ENCODE measurements at regions not wholly inside any gene's neighbourhood (a gene's known extent, or its start where the extent isn't known, plus 50 kb on each side); places are given as distances from the start of the nearest gene placed in this dataset.

DNA sequence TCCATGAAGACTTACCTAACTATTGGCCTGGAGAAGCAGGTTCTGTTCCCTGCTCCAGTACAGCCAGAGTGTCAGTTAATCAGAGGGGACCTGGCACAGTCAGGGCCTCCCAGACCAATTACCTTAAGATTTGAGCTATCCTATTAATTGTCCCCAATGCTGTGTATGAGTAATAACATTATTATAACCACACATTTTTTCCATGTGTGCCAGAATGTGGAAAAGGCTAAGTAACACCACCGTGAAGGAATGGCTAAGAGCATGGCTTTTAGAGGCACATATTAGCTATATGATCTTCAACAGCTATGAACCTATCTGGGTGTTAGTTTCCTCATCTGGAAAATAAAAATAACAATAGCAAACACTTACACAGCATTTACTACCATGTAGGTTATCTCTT, 111.1 kb upstream of the RAP1B start:
- Histone ChIP-seq H3K27me3 (no peaks in the 10 kb centered on the region), H3K4me1 (no peaks in the 10 kb centered on the region), H3K27ac (no peak overlapping the region), H3K9me3 (no peaks in the 10 kb centered on the region), H3K36me3 (no peaks in the 10 kb centered on the region), H3K4me3 (no peak overlapping the region)
- TF ChIP-seq, protein P1, sequence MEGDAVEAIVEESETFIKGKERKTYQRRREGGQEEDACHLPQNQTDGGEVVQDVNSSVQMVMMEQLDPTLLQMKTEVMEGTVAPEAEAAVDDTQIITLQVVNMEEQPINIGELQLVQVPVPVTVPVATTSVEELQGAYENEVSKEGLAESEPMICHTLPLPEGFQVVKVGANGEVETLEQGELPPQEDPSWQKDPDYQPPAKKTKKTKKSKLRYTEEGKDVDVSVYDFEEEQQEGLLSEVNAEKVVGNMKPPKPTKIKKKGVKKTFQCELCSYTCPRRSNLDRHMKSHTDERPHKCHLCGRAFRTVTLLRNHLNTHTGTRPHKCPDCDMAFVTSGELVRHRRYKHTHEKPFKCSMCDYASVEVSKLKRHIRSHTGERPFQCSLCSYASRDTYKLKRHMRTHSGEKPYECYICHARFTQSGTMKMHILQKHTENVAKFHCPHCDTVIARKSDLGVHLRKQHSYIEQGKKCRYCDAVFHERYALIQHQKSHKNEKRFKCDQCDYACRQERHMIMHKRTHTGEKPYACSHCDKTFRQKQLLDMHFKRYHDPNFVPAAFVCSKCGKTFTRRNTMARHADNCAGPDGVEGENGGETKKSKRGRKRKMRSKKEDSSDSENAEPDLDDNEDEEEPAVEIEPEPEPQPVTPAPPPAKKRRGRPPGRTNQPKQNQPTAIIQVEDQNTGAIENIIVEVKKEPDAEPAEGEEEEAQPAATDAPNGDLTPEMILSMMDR (IDR thresholded peaks at IDR 0.05): no peak
- ATAC-seq (no peak), DNase-seq (no peak)
- intact Hi-C loops (cut with DNase I): no loop called here

DNA sequence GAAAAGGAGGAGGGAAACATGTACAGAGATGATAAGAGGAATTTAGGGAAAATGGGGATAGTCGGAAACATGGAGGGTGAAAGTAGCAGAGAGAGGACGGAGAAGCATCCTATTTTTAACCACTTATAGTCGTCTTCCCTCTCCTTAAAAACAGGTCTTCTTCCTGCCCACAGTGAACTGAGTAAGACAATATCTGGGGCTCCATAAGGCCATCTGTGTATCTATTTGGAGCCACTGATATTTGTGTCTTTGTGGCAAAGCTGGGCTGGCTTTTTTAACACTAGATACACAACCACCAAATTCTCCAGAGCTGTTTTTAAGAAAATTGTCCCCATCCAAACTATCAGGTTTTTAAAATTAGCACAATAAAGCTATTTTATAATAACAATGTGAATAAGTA, 109.5 kb upstream of the RAP1B start:
- H3K9me3 ChIP-seq: no peaks in the 10 kb centered on the region
- TF ChIP-seq, protein P1 (IDR thresholded peaks at IDR 0.05): no peak

DNA sequence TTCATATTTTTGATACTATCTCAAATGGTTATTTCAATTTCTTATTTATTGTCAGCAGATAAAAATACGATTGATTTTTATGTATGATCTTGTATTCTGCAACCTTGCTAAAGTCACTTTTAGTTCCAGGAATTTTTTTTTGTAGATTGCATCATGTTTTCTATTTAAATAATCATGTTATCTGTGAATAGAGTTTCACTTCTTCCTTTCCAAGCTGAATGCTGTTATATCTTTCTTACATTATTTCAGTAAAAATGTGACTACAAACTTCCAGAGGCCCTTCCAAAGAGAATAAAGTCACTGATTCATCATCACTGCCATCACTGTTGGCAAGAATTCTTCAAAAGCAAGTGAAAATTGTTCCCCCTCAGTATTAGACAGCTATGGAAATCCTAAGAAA, 104.7 kb upstream of the RAP1B start:
- H3K9me3 ChIP-seq: no peaks in the 10 kb centered on the region
- ATAC-seq (no peak), DNase-seq (no peak)
- H3K27me3 ChIP-seq: no peaks in the 10 kb centered on the region
- H3K36me3 ChIP-seq: no peaks in the 10 kb centered on the region
- H3K4me3 ChIP-seq: no peak overlapping the region
- TF ChIP-seq, protein P1 (IDR thresholded peaks at IDR 0.05): no peak
- H3K27ac ChIP-seq: no peak overlapping the region
- intact Hi-C loops (cut with DNase I): no loop called here
- no peaks in the 10 kb centered on the region for H3K4me1 ChIP-seq

More for the DNA sequence above, 109.5 kb upstream of the RAP1B start:
- ATAC-seq (no peak), DNase-seq (no peak)
- no peaks in the 10 kb centered on the region for H3K36me3 ChIP-seq
- intact Hi-C loops (cut with DNase I): no loop called here
- H3K27ac ChIP-seq: no peak overlapping the region
- H3K4me3 ChIP-seq: no peak overlapping the region
- H3K4me1 ChIP-seq: no peaks in the 10 kb centered on the region
- no peaks in the 10 kb centered on the region for H3K27me3 ChIP-seq

DNA sequence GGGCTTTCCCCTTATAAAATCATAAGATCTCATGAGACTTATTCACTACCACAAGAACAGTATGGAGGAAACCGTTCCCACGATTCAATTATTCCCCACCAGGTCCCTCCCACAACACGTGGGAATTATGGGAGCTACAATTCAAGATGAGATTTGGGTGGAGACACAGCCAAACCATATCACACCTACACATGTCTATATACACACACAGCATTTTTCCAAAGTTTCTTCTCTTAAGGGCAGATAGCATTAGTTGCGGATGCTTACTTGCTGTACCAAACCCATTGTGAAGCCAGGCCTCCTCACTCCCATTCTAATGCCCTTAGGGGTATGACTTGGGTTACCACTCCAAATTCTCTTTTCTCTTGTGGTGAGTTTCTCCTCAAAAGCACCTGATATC, 104.1 kb upstream of the RAP1B start:
- H3K27ac ChIP-seq: no peak overlapping the region
- H3K27me3 ChIP-seq: no peaks in the 10 kb centered on the region
- no peaks in the 10 kb centered on the region for H3K4me1 ChIP-seq
- intact Hi-C loops (cut with DNase I): no loop called here
- H3K36me3 ChIP-seq: no peaks in the 10 kb centered on the region
- H3K9me3 ChIP-seq: no peaks in the 10 kb centered on the region
- ATAC-seq (no peak), DNase-seq (no peak)
- TF ChIP-seq, protein P1 (IDR thresholded peaks at IDR 0.05): no peak
- H3K4me3 ChIP-seq: no peak overlapping the region

DNA sequence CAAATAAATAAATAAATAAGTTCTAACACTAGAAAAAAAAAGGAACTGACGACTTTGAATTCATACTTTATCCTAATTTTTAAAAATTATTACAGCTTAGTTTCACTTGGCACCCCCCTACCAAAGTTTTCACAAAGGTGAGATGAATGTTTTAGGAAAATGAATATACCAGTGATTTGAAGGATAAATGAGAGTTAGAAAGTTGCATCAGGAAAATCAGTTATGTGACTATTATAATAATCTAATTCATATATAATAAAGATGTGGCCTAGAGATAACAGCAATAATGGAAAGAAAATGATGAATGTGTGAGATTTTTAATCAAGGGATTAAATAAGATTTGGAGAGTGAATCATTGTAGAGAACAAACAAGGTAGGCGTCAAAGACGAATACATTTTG, 103.0 kb upstream of the RAP1B start:
- no peak for DNase-seq
- no peak overlapping the region for H3K27ac ChIP-seq
- H3K36me3 ChIP-seq: no peaks in the 10 kb centered on the region
- intact Hi-C loops (cut with DNase I): no loop called here
- H3K4me3 ChIP-seq: no peak overlapping the region
- no peaks in the 10 kb centered on the region for H3K27me3 ChIP-seq
- H3K9me3 ChIP-seq: no peaks in the 10 kb centered on the region
- TF ChIP-seq, protein P1 (IDR thresholded peaks at IDR 0.05): no peak
- no peak for ATAC-seq
- H3K4me1 ChIP-seq: no peaks in the 10 kb centered on the region

DNA sequence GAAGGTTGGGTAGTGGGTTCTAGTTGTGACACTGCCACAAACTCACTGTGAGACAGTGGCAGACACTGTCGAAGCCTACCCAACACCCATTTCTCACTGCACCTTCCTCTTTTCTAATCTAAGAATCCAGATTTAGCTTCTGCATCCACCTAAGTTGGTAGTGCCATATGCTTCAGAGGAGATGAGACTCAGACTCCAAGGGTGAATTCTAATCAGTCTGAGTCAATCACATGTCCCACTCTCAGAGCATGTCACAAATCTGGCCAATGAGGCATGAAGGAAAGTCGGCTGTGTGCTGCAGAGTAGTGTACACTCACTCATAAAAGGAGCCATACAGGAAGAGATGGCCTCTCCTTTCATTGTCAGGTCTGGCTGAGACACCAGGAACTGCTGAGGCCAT, 102.1 kb upstream of the RAP1B start:
- intact Hi-C loops (cut with DNase I): no loop called here
- no peaks in the 10 kb centered on the region for H3K36me3 ChIP-seq
- H3K9me3 ChIP-seq: no peaks in the 10 kb centered on the region
- H3K27me3 ChIP-seq: no peaks in the 10 kb centered on the region
- H3K4me3 ChIP-seq: no peak overlapping the region
- no peaks in the 10 kb centered on the region for H3K4me1 ChIP-seq
- H3K27ac ChIP-seq: no peak overlapping the region
- no peak for ATAC-seq
- no peak for DNase-seq
- TF ChIP-seq, protein P1 (IDR thresholded peaks at IDR 0.05): no peak
